ENCODE measurements at regions not wholly inside any gene's neighbourhood (a gene's known extent, or its start where the extent isn't known, plus 50 kb on each side); places are given as distances from the start of the nearest gene placed in this dataset.

DNA sequence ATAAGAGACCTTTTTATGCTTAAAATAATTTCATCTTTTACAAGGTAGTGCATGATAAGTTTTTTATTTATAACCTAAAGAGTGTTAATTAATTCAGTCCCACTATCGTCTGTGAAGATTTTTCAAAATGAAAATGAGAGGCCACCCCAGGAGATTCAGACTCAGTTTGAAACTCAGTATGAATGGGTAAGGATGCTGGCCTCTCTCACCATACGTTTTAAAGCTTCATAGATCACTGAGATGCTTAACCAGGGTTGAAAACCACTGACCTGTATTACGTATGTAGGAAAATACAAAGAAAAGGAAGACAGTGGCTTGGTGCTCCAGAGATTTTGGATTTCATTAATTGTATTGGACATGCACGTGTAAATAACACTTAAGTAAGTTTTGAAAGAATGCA, 278.7 kb downstream of the FSIP2 start:
- no peaks in the 10 kb centered on the region for H3K9me3 ChIP-seq
- intact Hi-C loops (cut with DNase I), result no loop called here
- no peak overlapping the region for H3K4me3 ChIP-seq (replicated peaks in 1 of 3)
- H3K27ac ChIP-seq, result no peak overlapping the region
- TF ChIP-seq CTCF (IDR thresholded peaks at IDR 0.05) (no peak), POLR2A (IDR thresholded peaks at IDR 0.05) (no peak)
- DNase-seq, result no peak
- 85% methylated on average over 4 of the region's 4 CpGs for WGBS, 2 donors
- H3K27me3 ChIP-seq, result no peaks in the 10 kb centered on the region
- H3K4me1 ChIP-seq, result no peaks in the 10 kb centered on the region
- H3K36me3 ChIP-seq, result no peaks in the 10 kb centered on the region

DNA sequence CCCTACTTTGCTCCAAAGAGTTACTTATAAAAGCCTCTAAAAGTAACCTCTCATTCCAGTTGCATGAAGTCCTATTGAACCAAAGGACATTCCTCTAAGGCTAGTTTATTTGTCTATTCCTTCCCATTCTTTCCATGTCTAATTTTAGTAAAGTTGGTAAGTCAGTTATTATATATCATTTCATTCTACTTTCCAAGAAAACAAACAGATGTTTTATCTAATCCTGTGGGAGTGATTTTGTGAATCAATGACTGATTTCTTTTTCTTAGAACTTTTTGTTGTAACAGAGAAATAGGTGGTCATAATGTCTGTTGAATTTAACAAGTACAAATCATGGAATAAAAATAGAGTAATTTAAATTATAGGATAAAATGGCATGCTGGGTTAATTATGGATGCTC, 286.3 kb downstream of the FSIP2 start:
- no peak for DNase-seq
- Histone ChIP-seq H3K36me3 (no peaks in the 10 kb centered on the region), H3K9me3 (no peaks in the 10 kb centered on the region), H3K4me1 (no peaks in the 10 kb centered on the region), H3K27ac (no peak overlapping the region), H3K27me3 (no peaks in the 10 kb centered on the region), H3K4me3 (replicated peaks in 1 of 3) (no peak overlapping the region)
- TF ChIP-seq CTCF (IDR thresholded peaks at IDR 0.05) (no peak), POLR2A (IDR thresholded peaks at IDR 0.05) (no peak)
- intact Hi-C loops (cut with DNase I), result no loop called here

- H3K4me1 ChIP-seq, result no peaks in the 10 kb centered on the region
- no peak for DNase-seq
- intact Hi-C loops (cut with DNase I), result no loop called here
- no peak overlapping the region for H3K4me3 ChIP-seq (replicated peaks in 1 of 3)
- no peaks in the 10 kb centered on the region for H3K27me3 ChIP-seq
- 90 to 94% methylated on average over 2 of the region's 2 CpGs for WGBS, 2 donors
- no peaks in the 10 kb centered on the region for H3K36me3 ChIP-seq
- TF ChIP-seq POLR2A (IDR thresholded peaks at IDR 0.05) (no peak), CTCF (IDR thresholded peaks at IDR 0.05) (no peak)
- H3K9me3 ChIP-seq, result no peaks in the 10 kb centered on the region
- H3K27ac ChIP-seq, result no peak overlapping the region
Observed at GRCh38 chr2:186027922-186028321, 289.3 kb downstream of the FSIP2 start.

DNA sequence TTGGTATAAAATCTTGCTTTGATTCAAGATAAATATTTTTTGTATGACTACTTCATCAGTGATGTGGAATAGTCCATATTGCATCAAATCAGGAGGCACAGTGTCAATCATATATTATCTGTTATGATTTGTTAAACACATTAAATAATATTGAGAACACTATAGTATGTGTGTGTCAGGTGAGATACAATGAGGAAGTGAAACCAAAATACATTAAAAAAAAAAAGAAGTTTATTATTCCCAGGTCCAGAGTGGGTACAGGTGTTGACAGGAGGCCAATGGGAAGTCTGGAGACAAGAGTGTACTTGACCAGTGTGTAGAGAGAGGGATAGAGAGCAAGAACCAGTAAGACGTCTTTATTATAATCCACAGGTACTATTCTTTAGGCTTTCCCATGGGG, 292.6 kb downstream of the FSIP2 start:
- no peak for DNase-seq
- H3K9me3 ChIP-seq, result no peaks in the 10 kb centered on the region
- intact Hi-C loops (cut with DNase I), result no loop called here
- H3K4me3 ChIP-seq (replicated peaks in 1 of 3), result no peak overlapping the region
- no peaks in the 10 kb centered on the region for H3K36me3 ChIP-seq
- WGBS, 2 donors, result 80 to 87% methylated on average over 1 of the region's 1 CpG
- no peak for TF ChIP-seq CTCF (IDR thresholded peaks at IDR 0.05)
- TF ChIP-seq POLR2A (IDR thresholded peaks at IDR 0.05), result no peak
- H3K27me3 ChIP-seq, result no peaks in the 10 kb centered on the region
- no peaks in the 10 kb centered on the region for H3K4me1 ChIP-seq
- no peak overlapping the region for H3K27ac ChIP-seq

DNA sequence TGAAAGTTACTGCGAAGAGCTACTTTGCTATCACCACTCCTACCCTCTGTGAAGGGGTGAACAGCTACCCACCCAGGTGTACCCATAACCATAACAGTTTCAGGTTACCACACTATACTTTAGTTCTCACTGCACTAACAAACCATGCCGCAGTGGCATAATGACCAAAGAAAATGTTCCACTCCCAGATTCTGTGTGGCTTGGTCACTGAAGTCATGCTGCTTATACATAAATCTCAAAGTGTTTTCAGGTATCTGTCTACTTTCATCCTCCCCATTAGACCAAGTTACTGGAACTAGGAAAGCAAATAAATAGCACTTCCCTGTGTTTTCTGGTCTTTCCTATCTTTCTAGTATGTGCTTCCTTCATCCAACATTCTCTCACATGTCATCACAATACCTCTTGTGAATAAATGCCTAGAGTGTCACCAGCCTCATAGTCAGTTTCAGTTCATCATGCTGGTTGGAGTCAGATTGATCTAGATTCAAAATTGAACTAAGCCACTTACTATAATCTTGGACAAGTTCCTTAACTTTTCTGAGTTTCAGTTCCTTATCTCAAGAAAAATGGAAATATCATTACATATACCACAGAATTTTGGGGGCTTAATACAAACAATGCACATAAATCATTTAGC, 293.6 kb downstream of the FSIP2 start:
- 97 to 98% methylated on average over 2 of the region's 2 CpGs for WGBS, 2 donors
- no peak for TF ChIP-seq POLR2A (IDR thresholded peaks at IDR 0.05)
- TF ChIP-seq CTCF (IDR thresholded peaks at IDR 0.05), result no peak
- H3K4me3 ChIP-seq (replicated peaks in 1 of 3), result no peak overlapping the region
- no peak overlapping the region for H3K27ac ChIP-seq
- intact Hi-C loops (cut with DNase I), result no loop called here
- H3K27me3 ChIP-seq, result no peaks in the 10 kb centered on the region
- no peaks in the 10 kb centered on the region for H3K4me1 ChIP-seq
- no peaks in the 10 kb centered on the region for H3K36me3 ChIP-seq
- no peak for DNase-seq
- no peaks in the 10 kb centered on the region for H3K9me3 ChIP-seq
